H1 (cell line): ENCODE measurements at regions not wholly inside any gene's neighbourhood (a gene's known extent, or its start where the extent isn't known, plus 50 kb on each side); places are given as distances from the start of the nearest gene placed in this dataset.

Experiments used
- BCL11A ChIP-seq, 2 experiments: IDR thresholded peaks; one replicate each; pipeline ENCODE4 v1.6.1; 2011; ENCODE audit warnings: low read depth in 2 of 2, low read length in 2 of 2, mild to moderate bottlenecking in 2 of 2
- CBX5 ChIP-seq: fragments of 300-800, 300-1000 bp; sonication (generic); IDR thresholded peaks from 2 replicates; pipeline ENCODE4 v1.7.1; 2016; ENCODE audit warnings: antibody characterized with exemption, low read length, low read depth
- EP300 ChIP-seq, 2 experiments: IDR thresholded peaks; 1 replicate in 1 of 2; 2 replicates in 1 of 2; pipeline ENCODE4 v1.6.1; 2011 to 2012; ENCODE audit warnings: low read depth in 2 of 2, low read length in 2 of 2, mild to moderate bottlenecking in 2 of 2, borderline replicate concordance in 1 of 2, inconsistent platforms in 1 of 2, moderate library complexity in 1 of 2
- JUN ChIP-seq: IDR thresholded peaks from 2 replicates; pipeline ENCODE4 v1.6.1; 2011; ENCODE audit warnings: low read depth, mild to moderate bottlenecking, improper control_type of control experiment, low read length
- NRF1 ChIP-seq: IDR thresholded peaks from 2 replicates; pipeline ENCODE4 v1.6.1; 2011; ENCODE audit warnings: mild to moderate bottlenecking, low read depth, low read length, improper control_type of control experiment
- PHF8 ChIP-seq: fragments of 200-600 bp; sonication (generic); conservative IDR thresholded peaks from 2 replicates; pipeline ENCODE4 v1.7.1; 2012; ENCODE audit warnings: low read depth, mild to moderate bottlenecking, inconsistent platforms, low read length, moderate library complexity
- POU5F1 ChIP-seq: IDR thresholded peaks from 2 replicates; pipeline ENCODE4 v1.6.1; 2011; ENCODE audit warnings: low read depth, mild to moderate bottlenecking, low read length, moderate library complexity
- RBBP5 ChIP-seq: IDR thresholded peaks from 2 replicates; pipeline ENCODE4 v1.7.1; 2012; ENCODE audit warnings: low read depth, mild to moderate bottlenecking, inconsistent platforms, low read length, moderate library complexity, borderline replicate concordance
- RNF2 ChIP-seq: fragments of 200-900, 300-1000 bp; sonication (generic); IDR thresholded peaks from 2 replicates; pipeline ENCODE4 v1.7.1; 2016; ENCODE audit warnings: borderline replicate concordance, low read depth, mild to moderate bottlenecking, antibody characterized with exemption, low read length; ENCODE audit not compliant: poor library complexity, severe bottlenecking; ENCODE audit errors: missing control alignments
- SAP30 ChIP-seq: fragments of 300-600 bp; sonication (generic); IDR thresholded peaks from 2 replicates; pipeline ENCODE4 v1.7.1; 2012; ENCODE audit warnings: low read length, moderate library complexity, mild to moderate bottlenecking, inconsistent platforms; ENCODE audit not compliant: insufficient read depth, insufficient replicate concordance
- SIN3A ChIP-seq, 2 experiments: IDR thresholded peaks in 1 of 2; conservative IDR thresholded peaks in 1 of 2; 2 replicates each; pipeline ENCODE4 v1.6.1; 2011 to 2012; ENCODE audit warnings: low read length in 2 of 2, improper control_type of control experiment in 1 of 2, low read depth in 1 of 2, mild to moderate bottlenecking in 1 of 2
- SRF ChIP-seq: IDR thresholded peaks from 2 replicates; pipeline ENCODE4 v1.6.1; 2011; ENCODE audit warnings: mild to moderate bottlenecking, low read depth, low read length, moderate library complexity
- TAF1 ChIP-seq: IDR thresholded peaks from 2 replicates; pipeline ENCODE4 v1.6.1; 2011; ENCODE audit warnings: mild to moderate bottlenecking, low read depth, low read length

DNA sequence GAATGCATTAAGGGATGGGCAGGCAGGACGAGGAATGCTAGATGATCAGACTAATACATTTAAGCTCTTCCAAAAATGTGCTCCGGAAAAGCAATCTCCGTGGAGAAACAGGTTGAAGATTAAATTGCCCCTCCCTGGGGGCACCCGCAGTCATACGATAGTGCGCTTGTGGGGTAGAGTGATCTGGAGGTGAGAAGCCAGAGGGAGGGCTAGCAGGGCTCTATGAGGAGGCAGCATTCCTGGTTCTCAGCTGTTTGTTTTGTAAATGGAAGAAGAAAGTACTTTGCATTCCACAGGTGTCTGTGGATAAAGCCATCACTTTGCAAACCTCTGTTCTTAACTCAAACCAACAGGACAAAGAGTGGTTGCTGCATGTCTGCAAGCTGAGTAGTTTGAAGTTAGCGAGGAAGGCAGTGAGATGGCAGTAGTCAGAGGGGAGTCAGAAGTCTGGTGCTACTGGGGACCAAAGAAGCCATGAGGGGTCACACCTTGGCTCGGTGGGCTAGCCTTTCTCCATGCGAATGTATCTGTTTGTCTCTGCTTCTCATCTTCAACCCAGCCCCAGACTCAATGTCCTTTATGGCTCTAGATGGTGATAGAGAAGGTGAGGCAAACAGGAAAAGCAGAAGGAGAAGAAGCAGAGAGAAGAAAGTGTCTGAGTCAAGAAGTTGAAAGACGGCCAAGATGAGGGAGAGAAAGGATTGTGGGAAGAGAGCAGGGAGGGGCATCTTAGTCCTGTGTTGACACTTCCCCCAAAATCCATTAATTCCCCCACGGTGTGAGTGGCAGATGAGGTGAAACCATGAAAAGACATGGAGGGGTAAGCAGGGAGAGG, 65.2 kb upstream of the GJA8 start (continued):
- TF ChIP-seq RBBP5: peak; percentile 67; the same call in 1 of the 2 replicates
- TF ChIP-seq TAF1: no peak
- no peak for TF ChIP-seq SIN3A (conservative IDR thresholded peaks at IDR 0.05 in 1 of 2, IDR thresholded peaks at IDR 0.05 in 1 of 2; ENCODE audit: low read depth in 1 of 2, low read length in 2 of 2)
- TF ChIP-seq PHF8: no peak
- no peak for TF ChIP-seq JUN
- peak in 1 of 2 experiments; percentile 40; a peak in 1 of 3 replicates for TF ChIP-seq EP300 (IDR thresholded peaks at IDR 0.05; ENCODE audit: borderline replicate concordance in 1 of 2, low read depth in 2 of 2, low read length in 2 of 2)
- no peak for TF ChIP-seq SAP30
- no peak for TF ChIP-seq RNF2
- TF ChIP-seq BCL11A (IDR thresholded peaks at IDR 0.05; ENCODE audit: low read depth in 2 of 2, low read length in 2 of 2): no peak
- TF ChIP-seq CBX5: no peak
- TF ChIP-seq SRF: no peak
- 0 out of 2 replicates have a peak, but pooled peaks have one; percentile 46 for TF ChIP-seq POU5F1
- no peak for TF ChIP-seq NRF1
